ENCODE measurements at regions not wholly inside any gene's neighbourhood (a gene's known extent, or its start where the extent isn't known, plus 50 kb on each side); places are given as distances from the start of the nearest gene placed in this dataset.
A peak's percentile ranks its signal among the peaks of the same experiment; 100 is the strongest.

GRCh38 chr2:207311316-207312005 is 145.7 kb upstream of the KLF7 start (continued):
- TF ChIP-seq REST (IDR thresholded peaks at IDR 0.05; ENCODE audit: borderline replicate concordance) (no peak), REST (CRISPR knock-in tag; IDR thresholded peaks at IDR 0.05; ENCODE audit: low read depth) (no peak), RFX7 (CRISPR knock-in tag; IDR thresholded peaks at IDR 0.05) (no peak), ZBTB2 (IDR thresholded peaks at IDR 0.05) (no peak), ZNF274 (IDR thresholded peaks at IDR 0.05; ENCODE audit: borderline replicate concordance, low read depth, low read length) (no peak), XRCC3 (IDR thresholded peaks at IDR 0.05) (no peak), SIN3A (IDR thresholded peaks at IDR 0.05; ENCODE audit: borderline replicate concordance in 2 of 2, control insufficient read depth in 1 of 2, low read depth in 2 of 2, low read length in 2 of 2) (no peak), RHOXF2B (CRISPR knock-in tag; conservative IDR thresholded peaks at IDR 0.05) (no peak), POLR3G (IDR thresholded peaks at IDR 0.05; ENCODE audit: extremely low read depth, insufficient read length, insufficient replicate concordance) (no peak), DDX20 (tag; IDR thresholded peaks at IDR 0.05; ENCODE audit: low read depth) (0 out of 2 replicates have a peak, but pooled peaks have one; percentile 22), ETS2 (tag; IDR thresholded peaks at IDR 0.05; ENCODE audit: borderline replicate concordance, poor library complexity, severe bottlenecking) (no peak), POLR2B (IDR thresholded peaks at IDR 0.05; ENCODE audit: low read depth, partially characterized antibody) (no peak)
- TF ChIP-seq, protein P1, sequence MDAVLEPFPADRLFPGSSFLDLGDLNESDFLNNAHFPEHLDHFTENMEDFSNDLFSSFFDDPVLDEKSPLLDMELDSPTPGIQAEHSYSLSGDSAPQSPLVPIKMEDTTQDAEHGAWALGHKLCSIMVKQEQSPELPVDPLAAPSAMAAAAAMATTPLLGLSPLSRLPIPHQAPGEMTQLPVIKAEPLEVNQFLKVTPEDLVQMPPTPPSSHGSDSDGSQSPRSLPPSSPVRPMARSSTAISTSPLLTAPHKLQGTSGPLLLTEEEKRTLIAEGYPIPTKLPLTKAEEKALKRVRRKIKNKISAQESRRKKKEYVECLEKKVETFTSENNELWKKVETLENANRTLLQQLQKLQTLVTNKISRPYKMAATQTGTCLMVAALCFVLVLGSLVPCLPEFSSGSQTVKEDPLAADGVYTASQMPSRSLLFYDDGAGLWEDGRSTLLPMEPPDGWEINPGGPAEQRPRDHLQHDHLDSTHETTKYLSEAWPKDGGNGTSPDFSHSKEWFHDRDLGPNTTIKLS (IDR thresholded peaks at IDR 0.05; ENCODE audit: borderline replicate concordance, low read depth), result no peak
- TF ChIP-seq, protein P2, sequence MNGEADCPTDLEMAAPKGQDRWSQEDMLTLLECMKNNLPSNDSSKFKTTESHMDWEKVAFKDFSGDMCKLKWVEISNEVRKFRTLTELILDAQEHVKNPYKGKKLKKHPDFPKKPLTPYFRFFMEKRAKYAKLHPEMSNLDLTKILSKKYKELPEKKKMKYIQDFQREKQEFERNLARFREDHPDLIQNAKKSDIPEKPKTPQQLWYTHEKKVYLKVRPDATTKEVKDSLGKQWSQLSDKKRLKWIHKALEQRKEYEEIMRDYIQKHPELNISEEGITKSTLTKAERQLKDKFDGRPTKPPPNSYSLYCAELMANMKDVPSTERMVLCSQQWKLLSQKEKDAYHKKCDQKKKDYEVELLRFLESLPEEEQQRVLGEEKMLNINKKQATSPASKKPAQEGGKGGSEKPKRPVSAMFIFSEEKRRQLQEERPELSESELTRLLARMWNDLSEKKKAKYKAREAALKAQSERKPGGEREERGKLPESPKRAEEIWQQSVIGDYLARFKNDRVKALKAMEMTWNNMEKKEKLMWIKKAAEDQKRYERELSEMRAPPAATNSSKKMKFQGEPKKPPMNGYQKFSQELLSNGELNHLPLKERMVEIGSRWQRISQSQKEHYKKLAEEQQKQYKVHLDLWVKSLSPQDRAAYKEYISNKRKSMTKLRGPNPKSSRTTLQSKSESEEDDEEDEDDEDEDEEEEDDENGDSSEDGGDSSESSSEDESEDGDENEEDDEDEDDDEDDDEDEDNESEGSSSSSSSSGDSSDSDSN (IDR thresholded peaks at IDR 0.05; ENCODE audit: borderline replicate concordance in 1 of 2, low read depth in 2 of 2, low read length in 2 of 2), result no peak

Data from K562 (cell line).